Activated CD8-positive, alpha-beta T cell treated with anti-CD3 and anti-CD28 coated beads for 36 hours (primary cell): ENCODE measurements at regions not wholly inside any gene's neighbourhood (a gene's known extent, or its start where the extent isn't known, plus 50 kb on each side); places are given as distances from the start of the nearest gene placed in this dataset.

Experiments
- ATAC-seq: fragments of 200-7000 bp; cut with Tn5 transposase; one replicate; pipeline ENCODE4 v1.10.0; 2021; ENCODE audit warnings: mild to moderate bottlenecking, moderate library complexity
- CTCF ChIA-PET: fragments of 350-600 bp; sonication (Branson Sonifier 250); formaldehyde crosslinking; loops from one replicate; lab custom pipeline; 2021; ENCODE audit warnings: antibody characterized with exemption; lab: Charles Lee
- POLR2A ChIA-PET: fragments of 350-600 bp; sonication (Branson Sonifier 250); formaldehyde crosslinking; loops from one replicate; lab custom pipeline; 2021; ENCODE audit warnings: antibody characterized with exemption; lab: Charles Lee
- DNase-seq: peaks from one replicate; pipeline ENCODE4 v3.0.0-alpha.2; 2020
- H3K27ac Mint-ChIP-seq: one replicate; pipeline ENCODE4 v1.8.0; 2021; ENCODE audit warnings: mild to moderate bottlenecking, mixed read lengths
- H3K27me3 Mint-ChIP-seq: one replicate; pipeline ENCODE4 v1.8.0; 2021; ENCODE audit warnings: mixed read lengths
- H3K36me3 Mint-ChIP-seq: one replicate; pipeline ENCODE4 v1.8.0; 2021; ENCODE audit warnings: low read depth, mixed read lengths
- H3K4me1 Mint-ChIP-seq: one replicate; pipeline ENCODE4 v1.8.0; 2021; ENCODE audit warnings: low read depth, mixed read lengths
- H3K4me3 Mint-ChIP-seq: one replicate; pipeline ENCODE4 v1.8.0; 2021; ENCODE audit warnings: mild to moderate bottlenecking, moderate library complexity, mixed read lengths
- H3K9me3 Mint-ChIP-seq: one replicate; pipeline ENCODE4 v1.8.0; 2021; ENCODE audit warnings: mixed read lengths
- CTCF ChIP-seq: fragments of 200-600 bp; IDR thresholded peaks from one replicate; pipeline ENCODE4 v1.8.0; 2022; ENCODE audit warnings: antibody characterized with exemption, mild to moderate bottlenecking
- intact Hi-C: fragments of 100-400 bp; cut with micrococcal nuclease; formaldehyde crosslinking; loops from one replicate; pipeline ENCODE4 v1.10.0; 2022

DNA sequence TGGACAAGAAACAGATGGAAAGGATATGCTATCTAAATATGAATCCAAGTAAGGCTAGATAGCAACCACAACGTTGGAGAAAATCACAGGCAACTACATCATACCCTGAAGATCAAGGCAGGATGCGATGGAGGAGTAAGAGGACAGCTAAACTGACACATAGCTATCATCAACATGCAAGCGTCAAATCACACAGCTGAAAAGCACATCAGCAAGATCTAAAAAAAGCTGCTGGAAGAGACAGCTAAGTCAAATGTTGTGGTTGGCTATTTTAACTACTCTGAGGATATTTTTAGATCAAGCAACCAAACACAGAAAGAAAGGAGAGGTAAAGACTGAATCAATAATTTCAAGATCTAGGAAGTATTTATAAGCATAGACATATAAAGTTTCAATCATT is 466.9 kb downstream of the BRD1 start:
- intact Hi-C loops: no loop called here
- Mint-ChIP-seq H3K27ac (no peak overlapping the region), H3K27me3 (peaks cover 8% of the 10 kb centered on the region), H3K4me1 (no peaks in the 10 kb centered on the region), H3K36me3 (no peaks in the 10 kb centered on the region), H3K4me3 (no peak overlapping the region), H3K9me3 (no peaks in the 10 kb centered on the region)
- CTCF ChIA-PET: no interaction called here
- ATAC-seq (no peak), DNase-seq (no peak)
- no peak for TF ChIP-seq CTCF
- POLR2A ChIA-PET: no interaction called here

DNA sequence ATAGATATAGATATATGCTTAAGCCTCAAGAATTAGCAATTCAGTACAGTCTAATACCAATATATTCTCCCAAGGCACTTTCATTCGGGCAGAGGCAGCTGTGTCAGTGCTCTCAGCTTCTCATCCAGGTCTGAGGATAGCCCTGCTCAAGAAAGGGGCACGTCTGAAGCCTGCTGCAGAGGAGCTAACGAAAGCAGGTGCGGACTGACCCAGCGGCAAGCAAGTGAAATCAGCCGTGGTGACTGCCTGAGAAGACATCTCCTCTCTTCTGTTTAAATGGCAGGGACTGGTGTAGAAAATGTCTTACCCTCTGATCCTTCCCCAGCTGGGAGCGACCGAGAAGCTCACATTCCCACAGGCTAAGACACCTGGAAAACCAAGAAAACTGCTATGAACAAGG is 468.6 kb downstream of the BRD1 start:
- DNase-seq (no peak), ATAC-seq (no peak)
- Mint-ChIP-seq H3K27ac (no peak overlapping the region), H3K4me1 (no peaks in the 10 kb centered on the region), H3K36me3 (no peaks in the 10 kb centered on the region), H3K4me3 (no peak overlapping the region), H3K27me3 (peaks cover 14% of the 10 kb centered on the region), H3K9me3 (no peaks in the 10 kb centered on the region)
- no peak for TF ChIP-seq CTCF
- ChIA-PET POLR2A (no interaction called here), CTCF (no interaction called here)
- intact Hi-C loops: no loop called here

DNA sequence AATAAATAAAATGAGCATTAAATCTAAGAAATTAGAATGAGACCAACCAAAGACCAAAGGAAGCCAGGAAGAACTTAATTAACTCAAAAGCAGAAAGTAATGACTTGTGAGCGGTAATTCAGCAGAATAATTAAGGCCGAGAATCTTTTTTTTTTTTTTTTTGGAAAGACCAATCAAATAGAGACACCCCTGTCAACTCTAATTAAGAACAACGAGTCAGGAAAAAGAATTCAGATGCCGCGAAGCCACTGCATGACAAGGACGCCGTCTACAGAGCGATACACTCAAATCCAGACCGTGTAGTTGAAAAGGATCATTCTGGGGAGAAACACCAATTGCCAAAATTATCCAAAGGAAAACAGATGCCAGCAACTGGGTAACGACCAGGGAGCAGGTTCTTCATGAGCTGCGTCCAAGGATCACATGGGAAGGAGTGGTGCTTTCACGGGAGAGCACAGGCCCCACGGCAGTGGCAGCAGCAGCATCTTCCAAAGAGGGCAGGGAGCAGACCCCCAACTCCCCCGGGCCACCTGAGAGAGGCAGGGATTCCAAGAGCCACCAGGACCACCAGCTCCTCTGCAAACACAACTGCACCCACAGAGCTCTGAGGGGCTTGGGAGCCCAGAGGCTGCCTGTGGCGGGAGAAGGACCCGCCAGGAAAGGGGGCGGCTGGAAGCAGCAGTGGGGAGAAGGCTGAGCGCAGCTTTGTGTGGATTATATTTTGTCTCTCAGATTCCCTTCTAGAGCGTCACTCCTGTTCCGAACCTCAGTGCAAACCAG is 469.8 kb downstream of the BRD1 start:
- ChIA-PET CTCF (no interaction called here), POLR2A (no interaction called here)
- Mint-ChIP-seq H3K27ac (no peak overlapping the region), H3K36me3 (no peaks in the 10 kb centered on the region), H3K4me1 (no peaks in the 10 kb centered on the region), H3K4me3 (no peak overlapping the region), H3K27me3 (peaks cover 17% of the 10 kb centered on the region), H3K9me3 (no peaks in the 10 kb centered on the region)
- no peak for TF ChIP-seq CTCF
- ATAC-seq (no peak), DNase-seq (no peak)
- intact Hi-C loops: no loop called here

GRCh38 chr22:49356428-49356827 is 471.2 kb downstream of the BRD1 start:
- Mint-ChIP-seq H3K36me3 (no peaks in the 10 kb centered on the region), H3K27me3 (peaks cover 17% of the 10 kb centered on the region), H3K27ac (no peak overlapping the region), H3K9me3 (no peaks in the 10 kb centered on the region), H3K4me3 (no peak overlapping the region), H3K4me1 (no peaks in the 10 kb centered on the region)
- no peak for DNase-seq
- ChIA-PET CTCF (no interaction called here), POLR2A (no interaction called here)
- no peak for TF ChIP-seq CTCF
- intact Hi-C loops: no loop called here
- no peak for ATAC-seq

DNA sequence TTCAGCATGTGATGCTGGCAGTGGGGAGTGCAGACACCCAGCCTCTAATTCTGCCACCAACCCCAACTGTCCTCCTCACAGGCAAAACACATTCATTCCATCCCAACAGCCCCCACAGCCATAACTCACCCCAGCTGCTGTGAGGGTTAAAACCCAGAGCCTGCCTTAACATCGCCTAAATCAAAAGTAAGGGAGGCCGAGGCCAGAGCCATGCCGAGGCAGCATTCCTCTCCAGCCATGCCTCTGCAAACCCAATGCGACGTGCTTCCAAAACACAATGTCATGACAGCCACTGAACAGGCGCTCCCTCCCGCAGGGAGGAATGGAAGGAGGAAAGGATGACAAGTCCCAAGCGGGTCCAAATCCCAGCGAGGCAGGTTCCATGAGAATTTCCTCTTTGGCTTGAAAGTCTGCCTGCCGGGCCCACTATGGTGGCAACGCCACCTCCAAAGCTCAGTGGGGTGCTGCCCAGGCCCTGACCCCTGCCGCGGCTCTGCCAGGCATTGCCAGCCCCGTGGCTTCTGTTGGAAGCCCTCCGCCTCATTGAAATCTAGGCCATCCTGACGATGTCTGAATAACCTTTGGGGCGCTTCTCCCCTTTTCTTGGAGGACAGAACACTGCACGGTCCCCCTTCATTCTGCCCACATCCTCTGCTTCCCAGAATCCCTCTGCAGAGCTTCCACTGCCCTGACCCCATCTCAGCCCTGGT is 472.3 kb downstream of the BRD1 start:
- Mint-ChIP-seq H3K27me3 (peaks cover 15% of the 10 kb centered on the region), H3K9me3 (no peaks in the 10 kb centered on the region)

More for the DNA sequence above, 472.3 kb downstream of the BRD1 start:
- CTCF ChIA-PET: no interaction called here
- Mint-ChIP-seq H3K27ac (no peak overlapping the region), H3K4me1 (no peaks in the 10 kb centered on the region), H3K36me3 (no peaks in the 10 kb centered on the region), H3K4me3 (no peak overlapping the region)
- ATAC-seq: no peak
- DNase-seq: no peak
- no peak for TF ChIP-seq CTCF
- intact Hi-C loops: no loop called here
- POLR2A ChIA-PET: no interaction called here
